HG02759 (cell line): ENCODE measurements at regions not wholly inside any gene's neighbourhood (a gene's known extent, or its start where the extent isn't known, plus 50 kb on each side); places are given as distances from the start of the nearest gene placed in this dataset.

ENCODE experiments used
- ATAC-seq: cut with Tn5 transposase; IDR thresholded peaks from one replicate; pipeline ENCODE4 v1.9.1; 2021; ENCODE audit warnings: mild to moderate bottlenecking, moderate library complexity; ENCODE audit not compliant: unreplicated experiment

DNA sequence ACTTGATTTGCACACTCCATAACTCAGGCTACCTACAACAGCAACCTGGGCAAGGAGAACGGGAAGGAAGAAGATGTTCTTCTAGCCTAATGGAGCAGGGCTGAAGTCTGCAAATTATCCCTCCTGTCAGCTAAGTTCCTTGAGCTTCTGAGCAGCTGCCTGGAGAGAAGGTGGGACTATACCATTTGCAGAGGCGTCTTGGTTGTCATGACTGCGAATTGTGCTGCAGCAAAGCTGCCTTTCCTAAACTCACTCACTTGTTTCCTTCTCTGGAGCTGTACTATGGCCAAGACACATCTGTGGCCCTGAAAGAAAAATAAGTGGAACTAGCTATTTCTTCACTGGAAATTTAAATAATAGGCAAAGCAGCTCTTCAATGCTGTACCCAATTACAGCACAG lies 682.4 kb upstream of the GRIA3 start:
- no peak for ATAC-seq

DNA sequence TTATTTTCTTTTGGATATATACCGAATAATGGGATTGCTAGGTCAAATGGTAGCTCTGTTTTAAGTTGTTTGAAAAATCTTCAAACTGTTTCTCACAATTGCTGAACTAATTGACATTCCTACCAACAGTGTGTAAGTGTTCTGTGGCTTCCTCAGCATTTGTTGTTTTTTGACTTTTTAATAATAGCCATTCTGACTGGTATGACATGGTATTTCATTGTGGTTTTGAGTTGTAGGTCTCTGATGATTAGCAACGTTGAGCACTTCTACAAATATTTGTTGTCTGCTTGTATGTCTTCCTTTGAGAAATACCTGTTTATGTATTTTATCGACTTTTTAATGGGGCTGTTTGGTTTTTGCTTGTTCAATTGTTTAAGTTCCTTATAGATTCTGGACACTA lies 680.1 kb upstream of the GRIA3 start:
- no peak for ATAC-seq

DNA sequence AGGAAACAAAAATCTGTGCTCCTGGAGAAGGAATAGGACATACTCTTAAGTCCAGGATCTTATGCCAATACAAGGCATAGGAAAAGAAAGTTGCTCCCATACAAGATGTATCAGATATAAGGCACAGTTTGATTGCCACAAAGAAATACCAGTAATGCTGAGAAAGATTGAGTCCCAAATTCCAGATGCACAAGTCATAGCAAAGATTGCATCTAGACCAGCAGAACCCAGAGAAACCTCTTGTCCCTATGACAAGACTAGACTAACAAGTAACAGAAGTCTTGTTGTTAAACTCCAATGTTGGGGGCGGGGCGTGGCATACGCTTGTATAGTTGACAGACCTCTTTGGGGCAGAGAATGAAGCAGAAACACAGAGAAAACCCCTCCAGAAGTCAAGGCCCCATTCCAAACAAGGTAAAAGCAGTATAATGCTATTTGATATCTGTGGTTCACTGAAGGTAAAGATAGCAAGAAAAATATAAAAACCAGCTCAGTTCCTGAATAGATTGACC lies 671.5 kb upstream of the GRIA3 start:
- ATAC-seq = no peak

DNA sequence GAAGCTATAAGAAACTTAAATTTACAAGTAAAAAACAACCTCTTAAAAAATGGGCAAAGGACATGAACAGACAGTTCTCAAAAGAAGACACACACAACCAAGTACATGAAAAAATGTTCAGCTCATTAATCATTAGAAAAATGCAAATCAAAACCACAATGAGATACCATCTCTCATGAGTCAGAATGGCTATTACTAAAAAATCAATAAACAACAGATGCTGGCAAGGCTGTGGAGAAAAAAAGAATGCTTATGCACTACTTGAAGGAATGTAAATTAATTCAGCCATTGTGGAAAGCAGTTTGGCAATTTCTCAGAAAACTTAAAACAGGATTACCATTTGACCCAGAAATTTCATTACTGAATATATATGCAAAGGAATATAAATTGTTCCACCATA lies 666.3 kb upstream of the GRIA3 start:
- ATAC-seq = no peak

DNA sequence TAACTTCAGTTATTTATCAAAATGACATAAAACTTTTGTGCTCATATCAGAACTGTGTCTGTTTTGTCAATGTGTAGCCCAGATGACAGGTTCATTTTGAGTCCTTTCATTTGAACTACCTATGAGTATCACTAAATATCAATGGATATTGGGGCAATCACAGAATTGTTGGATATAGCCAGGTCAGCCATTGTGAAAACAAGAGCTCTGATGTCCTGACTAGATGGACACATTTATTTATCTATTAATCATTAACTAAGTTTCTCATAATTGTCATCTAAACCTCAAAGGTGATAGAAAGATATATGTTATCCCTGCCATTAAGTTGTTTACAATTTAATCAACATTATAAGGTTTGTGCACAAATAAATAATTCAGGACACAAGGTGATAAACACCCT lies 638.3 kb upstream of the GRIA3 start:
- ATAC-seq = no peak

DNA sequence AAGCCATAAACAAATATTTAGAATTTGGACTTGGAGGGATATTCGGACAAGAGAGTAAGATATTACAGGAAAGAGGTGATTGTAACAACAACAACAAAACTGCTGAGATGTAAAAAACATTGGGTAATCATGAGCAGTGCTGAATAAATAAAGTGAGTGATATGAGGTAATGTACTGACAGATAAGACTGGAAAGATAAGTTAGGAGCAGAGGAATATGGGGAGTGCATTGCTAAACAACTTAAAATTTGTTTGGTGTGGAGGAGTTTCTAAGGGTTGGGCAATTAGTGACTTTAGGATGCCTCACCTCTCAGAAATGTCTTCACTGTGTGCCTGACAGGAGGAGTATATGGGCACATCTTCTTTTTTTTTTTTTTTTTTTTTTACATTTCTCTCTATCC lies 637.8 kb upstream of the GRIA3 start:
- no peak for ATAC-seq

DNA sequence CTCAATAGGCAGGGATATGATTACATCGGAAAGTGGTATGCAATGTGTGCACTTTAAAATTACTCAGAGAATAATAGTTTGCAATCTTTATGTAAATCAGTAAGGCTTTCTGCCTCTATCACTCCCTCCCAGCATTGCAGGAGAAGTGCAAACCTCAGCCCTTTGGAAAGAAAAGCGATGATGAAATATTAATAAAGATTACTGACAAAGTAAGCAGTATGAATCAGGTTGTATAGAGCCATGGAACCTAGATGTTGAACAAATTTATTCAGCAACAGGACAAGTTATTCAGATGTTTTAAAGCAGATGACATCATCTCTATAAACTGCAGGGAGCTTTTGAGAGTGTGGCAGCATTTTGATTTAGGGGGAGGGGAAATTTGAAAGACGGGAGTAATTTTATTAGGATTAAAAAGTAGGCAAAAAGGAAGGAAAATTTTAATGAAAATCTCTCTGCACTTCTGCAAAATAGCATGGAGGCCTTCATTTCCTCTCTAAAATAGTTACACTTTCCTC lies 631.7 kb upstream of the GRIA3 start:
- ATAC-seq = no peak

DNA sequence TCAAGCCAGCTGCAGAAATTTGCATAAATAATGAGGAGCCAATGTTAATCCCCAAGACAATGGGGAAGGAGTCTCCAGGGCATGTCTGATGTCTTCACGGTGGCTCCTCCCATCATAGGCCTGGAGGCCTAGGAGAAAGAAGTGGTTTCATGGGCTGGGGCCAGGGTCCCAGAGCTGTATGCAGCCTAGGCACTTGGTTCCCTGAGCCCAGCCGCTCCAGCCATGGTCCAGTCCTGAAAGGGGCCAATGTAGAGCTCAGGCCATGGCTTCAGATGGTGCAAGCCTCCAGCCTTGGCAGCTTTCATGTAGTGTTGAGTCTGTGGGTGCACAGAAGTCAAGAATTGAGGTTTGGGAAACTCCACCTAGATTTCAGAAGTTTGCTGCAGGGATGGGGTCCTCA lies 628.2 kb upstream of the GRIA3 start:
- ATAC-seq = no peak

DNA sequence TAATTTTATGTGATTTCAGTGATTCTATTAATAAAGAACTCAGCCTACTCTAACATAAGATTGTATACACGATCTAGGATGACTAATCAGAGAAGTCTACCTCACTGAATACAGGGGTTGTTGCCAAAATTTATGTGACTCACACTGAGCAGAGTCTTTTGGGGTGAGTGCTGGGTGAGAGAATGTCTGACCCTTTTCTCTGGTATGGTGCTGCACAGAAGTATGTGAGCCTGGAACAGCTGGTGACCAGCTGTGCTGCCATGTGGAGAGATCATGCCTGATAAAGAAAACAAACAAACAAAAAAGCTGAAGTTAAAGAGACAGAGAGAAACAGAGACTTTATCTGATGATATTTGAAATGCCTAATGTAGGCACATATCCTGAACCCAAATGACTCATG lies 618.1 kb upstream of the GRIA3 start:
- no peak for ATAC-seq

DNA sequence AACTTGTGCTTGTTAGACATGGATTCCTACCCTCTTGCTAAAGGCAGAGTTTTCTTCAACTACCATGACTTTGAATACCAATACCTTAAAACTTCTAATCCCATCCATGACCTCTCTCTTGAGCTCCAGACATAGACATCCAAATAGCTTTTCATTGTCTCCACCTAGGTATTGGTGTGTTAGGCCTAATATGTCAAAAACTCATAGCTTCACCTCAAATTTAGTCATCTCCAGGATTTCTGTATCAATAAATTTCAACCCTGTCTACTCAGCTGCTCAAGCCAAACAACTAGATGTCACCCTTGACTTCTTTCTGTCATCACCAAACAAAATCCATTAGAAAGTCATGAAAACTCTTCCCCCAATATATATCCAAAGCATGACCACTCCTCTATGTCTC lies 617.7 kb upstream of the GRIA3 start:
- ATAC-seq = no peak

DNA sequence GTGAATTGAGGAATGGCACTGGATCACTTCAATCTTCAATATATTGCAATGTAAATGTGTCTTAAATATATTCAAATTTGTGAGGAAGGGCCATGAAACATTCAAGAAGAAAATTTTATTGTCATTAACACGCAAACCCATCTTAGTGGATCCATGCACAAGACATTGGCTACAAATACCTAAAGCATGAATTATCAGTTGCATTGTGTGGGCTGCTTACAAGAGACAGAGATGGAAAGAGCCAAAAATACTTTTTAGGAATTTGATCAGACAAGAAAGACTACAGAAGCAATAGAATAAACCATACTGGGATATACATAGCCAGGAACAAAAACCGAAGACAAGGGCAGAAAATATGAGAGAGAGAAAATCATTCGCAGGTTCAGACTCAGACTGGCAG lies 616.2 kb upstream of the GRIA3 start:
- no peak for ATAC-seq

DNA sequence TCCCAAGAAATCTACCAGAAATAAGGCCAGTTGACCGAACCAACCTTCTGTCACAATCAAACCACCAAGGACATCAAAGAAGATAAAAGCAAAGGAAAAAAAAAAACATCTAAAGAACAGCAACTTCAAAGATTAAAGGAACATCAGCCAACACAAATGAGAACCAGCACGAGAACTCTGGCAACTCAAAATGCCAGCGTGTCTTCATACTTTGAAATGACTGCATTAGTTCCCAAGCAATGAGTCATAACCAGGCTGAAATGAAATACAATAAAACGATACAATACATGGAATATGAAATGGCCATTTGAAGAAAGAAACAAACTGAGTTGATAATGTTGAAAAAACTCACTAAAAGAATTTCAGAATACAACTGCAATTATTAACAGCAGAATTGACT lies 611.6 kb upstream of the GRIA3 start:
- ATAC-seq = no peak

DNA sequence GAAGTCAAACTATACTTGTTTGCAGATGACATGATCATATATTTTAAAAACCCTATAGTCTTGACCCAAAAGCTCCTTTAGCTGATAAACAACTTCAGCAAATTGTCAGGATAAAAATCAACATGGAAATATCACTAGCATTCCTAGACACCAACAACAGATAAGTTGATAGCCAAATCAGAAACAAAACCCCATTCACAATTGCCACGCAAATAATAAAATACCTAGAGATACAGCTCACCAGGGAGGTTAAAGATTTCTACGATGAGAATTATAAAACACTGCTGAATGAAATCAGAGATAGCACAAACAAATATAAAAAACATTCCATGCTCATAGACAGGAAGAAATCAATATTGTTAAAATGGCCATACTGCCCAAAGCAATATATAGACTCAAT lies 605.0 kb upstream of the GRIA3 start:
- no peak for ATAC-seq

DNA sequence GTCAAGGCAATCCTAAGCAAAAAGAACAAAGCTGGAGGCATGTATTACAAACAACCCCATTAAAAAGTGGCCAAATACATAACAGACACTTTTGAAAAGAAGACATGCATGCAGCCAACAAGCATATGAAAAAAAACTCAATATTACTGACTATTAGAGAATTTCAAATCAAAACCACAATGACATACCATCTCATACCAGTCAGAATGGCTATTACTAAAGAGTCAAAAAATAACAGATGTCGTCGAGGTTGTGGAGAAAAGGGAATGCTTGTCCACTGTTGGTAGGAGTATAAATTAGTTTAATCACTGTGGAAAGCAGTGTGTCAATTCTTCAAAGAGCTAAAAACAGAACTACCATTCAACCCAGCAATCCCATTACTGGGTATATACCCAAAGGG lies 604.6 kb upstream of the GRIA3 start:
- ATAC-seq = no peak

DNA sequence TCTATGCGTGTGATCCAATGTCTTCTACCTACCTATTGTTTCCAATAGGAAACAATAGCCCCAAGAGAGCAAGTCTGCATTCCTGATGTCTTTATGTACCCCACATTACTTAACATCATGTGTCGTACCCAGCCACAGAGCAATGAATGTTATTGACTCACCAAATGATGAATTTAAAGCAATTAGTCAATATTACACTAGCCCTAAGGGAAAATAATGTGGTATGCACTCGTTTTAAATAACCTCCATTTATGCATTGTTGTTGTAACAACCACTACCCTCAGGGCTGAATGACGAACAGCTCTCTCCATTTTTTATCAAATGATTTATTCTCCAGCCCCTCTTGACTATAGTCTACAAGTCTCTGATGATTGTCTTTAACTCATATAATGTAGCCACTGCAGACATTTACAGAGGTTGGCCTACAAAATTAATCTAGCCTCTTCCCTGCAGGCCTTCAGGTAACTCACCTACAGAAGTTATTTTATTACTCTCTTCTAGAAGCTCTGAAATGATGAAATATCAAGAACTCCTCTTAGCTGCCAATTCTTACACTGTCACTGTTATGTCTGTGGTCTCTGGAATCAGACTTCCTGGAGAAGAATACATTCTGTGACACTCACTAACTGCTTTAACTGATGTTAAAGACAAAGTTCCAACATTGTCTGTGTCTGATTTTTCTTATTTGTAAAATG lies 601.7 kb upstream of the GRIA3 start:
- ATAC-seq = no peak

DNA sequence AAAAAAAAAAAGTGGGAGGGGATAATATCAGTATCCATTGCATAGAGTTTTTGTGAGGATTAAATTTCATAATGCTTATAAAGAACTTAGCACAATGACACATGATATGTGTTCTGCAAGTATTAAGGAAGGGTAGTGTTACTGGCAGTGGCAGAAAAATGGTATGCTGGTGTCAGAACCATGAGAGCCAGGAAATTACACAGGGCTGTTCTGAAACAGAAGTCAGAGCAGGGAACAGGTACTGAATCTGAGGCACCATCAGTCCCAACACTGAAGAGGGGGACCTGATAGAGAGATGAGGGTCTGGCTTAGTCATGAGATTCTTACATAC lies 601.1 kb upstream of the GRIA3 start:
- ATAC-seq = no peak

DNA sequence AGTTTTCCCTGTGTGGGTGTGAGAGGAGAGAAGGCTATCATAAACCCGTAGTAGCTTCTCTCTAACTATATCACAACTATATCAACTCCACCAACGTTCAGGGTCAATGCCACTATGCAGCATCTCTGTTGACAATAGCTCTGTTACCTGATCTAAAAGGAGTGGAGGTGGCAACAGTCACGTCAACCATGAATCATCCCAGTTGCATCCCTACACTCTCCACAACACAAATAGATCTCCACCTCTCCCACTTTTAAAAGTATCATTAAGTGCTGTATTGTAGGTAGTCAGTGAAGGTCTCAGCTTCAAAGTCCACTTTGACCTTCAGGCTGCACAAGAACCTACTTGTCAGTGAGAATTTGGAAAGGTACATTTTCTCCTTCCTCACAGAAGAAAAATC lies 600.5 kb upstream of the GRIA3 start:
- no peak for ATAC-seq

DNA sequence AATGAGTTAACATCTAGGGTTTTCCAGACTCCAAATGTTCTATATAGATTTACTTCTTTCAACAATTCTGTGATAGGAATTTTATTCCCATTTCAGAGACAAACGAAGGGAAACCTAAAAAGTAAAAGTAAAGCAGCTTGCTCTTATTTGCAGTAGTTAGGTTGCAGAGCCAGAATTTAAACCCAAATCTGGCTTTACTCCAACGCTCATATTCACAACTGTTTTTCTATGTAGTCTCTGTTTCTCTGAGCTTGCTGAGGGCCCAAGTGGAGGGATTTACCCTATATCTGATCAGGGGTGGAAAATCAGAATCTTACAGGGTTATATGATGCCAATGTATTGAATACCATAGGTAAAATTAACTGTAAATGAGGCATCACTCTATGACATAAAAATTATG lies 599.1 kb upstream of the GRIA3 start:
- no peak for ATAC-seq

DNA sequence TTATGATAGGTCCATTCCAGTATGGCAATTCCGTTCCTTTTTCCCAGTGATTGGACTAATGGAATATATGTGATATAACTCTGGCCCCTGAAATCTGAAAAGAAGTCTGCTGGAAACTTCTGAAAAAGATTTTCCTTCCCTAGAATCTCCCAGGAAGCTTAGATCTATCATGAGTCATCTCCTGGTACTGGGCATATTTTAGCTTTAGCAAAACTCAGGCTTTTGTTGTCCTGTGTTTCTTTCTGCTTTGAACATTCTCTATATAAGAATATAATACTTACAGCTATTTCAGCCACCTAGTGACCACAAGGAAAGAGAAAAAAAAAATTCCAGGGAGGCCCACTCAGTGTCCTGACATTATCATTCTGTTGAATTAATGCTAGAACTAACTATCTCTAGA lies 597.2 kb upstream of the GRIA3 start:
- no peak for ATAC-seq

DNA sequence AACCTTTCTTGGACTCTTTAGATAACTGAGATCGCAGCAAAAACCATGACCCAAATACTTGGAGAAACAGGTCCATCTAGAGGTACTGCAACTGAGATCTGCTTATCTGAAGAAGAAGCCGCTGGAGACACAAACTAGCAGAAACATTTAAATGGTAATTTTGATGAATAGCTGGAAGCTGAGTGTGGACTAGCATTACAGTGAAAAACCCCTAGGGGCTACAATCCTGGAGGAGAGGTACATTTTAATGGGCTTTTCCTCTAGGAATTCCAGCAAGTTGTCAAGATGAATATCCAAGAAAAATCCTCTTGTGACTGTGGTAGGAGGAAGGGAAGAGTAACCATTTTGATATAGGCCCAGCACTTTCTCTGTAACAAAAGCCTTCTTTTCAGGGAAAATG lies 592.5 kb upstream of the GRIA3 start:
- ATAC-seq = no peak

DNA sequence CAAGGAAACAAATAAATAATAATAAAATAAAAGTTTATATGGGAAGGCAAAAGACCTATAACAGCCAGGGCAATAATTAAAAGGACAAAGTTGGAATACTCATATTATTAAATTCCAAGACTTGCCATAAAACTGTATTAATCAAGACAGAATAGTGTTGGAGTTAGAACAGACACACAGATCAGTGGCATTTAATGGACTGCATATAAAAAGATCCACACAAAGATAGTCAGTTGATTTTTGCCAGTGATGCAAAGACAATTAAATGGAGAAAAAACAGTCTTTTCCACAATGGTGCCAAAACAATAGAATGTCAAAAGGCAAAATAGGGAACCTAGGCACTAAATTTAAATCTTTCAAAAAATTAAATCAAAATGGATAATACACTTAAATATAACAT lies 587.1 kb upstream of the GRIA3 start:
- no peak for ATAC-seq

DNA sequence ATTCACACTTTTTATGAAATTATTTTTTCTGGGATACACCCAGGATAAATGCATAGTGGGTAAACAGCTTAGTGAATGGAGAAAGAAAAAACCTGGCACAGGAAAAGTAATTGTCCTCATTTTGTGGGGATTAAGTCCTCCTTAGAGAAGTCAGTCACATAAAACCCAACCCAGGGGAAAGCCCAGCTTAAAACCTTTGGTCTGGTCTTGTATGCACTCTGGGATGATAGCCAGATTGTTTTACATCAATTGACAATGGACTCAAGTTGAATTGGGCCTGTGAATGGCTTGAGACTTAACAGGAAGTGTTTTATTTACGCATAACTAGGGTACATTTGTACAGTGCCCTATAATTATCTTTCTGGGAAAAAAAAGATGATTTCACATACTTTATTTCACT lies 561.3 kb upstream of the GRIA3 start:
- ATAC-seq = no peak

DNA sequence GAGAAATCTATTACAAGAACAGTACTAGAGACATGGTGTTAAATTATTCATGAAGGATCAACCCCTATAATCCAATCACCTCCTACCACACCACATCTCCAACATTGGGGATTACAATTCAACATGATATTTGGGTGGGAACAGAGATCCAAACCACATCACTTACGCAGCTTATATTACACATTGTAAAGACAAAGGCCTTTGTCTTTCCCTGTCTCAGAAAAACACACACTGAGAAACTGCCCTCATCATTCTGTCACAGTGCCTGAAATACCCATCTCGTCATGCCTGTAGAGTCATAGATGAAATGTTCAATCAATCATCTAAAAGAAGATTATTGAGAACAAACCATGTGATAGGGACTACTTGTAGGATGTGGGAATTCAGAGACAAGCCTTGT lies 558.8 kb upstream of the GRIA3 start:
- ATAC-seq = no peak
